GM23338 (cell line): ENCODE measurements at regions not wholly inside any gene's neighbourhood (a gene's known extent, or its start where the extent isn't known, plus 50 kb on each side); places are given as distances from the start of the nearest gene placed in this dataset.

ENCODE experiments used
- EZH2 ChIP-seq: fragments of 200-600 bp; sonication (generic); IDR thresholded peaks from one replicate; pipeline ENCODE4 v1.8.0; 2017; ENCODE audit warnings: antibody characterized with exemption, mild to moderate bottlenecking, low read depth; ENCODE audit not compliant: unreplicated experiment
- EZH2phosphoT487 ChIP-seq: fragments of 200-600 bp; sonication (generic); IDR thresholded peaks from one replicate; pipeline ENCODE4 v1.8.1; 2018; ENCODE audit warnings: antibody characterized with exemption; ENCODE audit not compliant: unreplicated experiment
- JUNB ChIP-seq: IDR thresholded peaks from one replicate; pipeline ENCODE4 v1.6.1; 2016; ENCODE audit warnings: antibody characterized with exemption; ENCODE audit not compliant: unreplicated experiment
- POLR2AphosphoS5 ChIP-seq: IDR thresholded peaks from 2 replicates; pipeline ENCODE4 v1.6.1; 2016; ENCODE audit warnings: antibody characterized with exemption, low read depth
- STAT1 ChIP-seq: IDR thresholded peaks from one replicate; pipeline ENCODE4 v1.6.1; 2016; ENCODE audit warnings: antibody characterized with exemption; ENCODE audit not compliant: unreplicated experiment
- TF ChIP-seq, protein P1 (sequence below), 2 experiments: fragments of 200-600 bp in 1 of 2; sonication (generic) in 1 of 2; conservative IDR thresholded peaks; 2 replicates each; pipeline versions ENCODE4 v1.5.1 to v1.6.1; 2016 to 2017; ENCODE audit warnings: antibody characterized with exemption in 2 of 2, low read depth in 2 of 2, mild to moderate bottlenecking in 2 of 2, moderate library complexity in 1 of 2
- TF ChIP-seq, protein P2 (sequence below): IDR thresholded peaks from one replicate; pipeline ENCODE4 v1.6.1; 2018; ENCODE audit warnings: antibody characterized with exemption; ENCODE audit not compliant: unreplicated experiment

DNA sequence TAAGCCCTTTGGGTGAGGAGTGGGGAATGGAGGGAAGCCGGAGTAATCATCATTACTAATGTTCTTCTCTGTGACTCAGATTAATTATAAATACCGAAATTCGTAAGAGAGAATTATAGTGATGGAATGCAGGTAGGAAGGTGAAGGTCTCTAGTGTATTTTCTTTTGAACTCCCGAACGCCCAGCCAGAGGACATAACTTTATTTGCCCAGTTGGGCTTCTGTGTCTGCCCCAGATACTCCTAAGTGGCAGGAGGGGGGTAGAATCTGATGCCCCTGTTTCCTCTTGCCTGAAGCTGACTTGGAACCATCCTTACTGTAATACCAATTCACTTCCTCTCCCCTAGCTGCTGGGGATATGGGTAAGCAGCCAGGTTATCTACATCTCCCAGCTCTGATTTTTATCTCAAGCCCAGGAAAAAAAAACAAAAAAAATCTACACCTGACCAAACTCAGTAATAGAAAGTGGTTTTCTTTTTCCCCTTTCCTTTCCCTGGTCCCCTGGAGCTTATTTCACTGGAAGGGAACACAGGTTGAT is 84.4 kb upstream of the CISTR start:
- TF ChIP-seq, protein P1, sequence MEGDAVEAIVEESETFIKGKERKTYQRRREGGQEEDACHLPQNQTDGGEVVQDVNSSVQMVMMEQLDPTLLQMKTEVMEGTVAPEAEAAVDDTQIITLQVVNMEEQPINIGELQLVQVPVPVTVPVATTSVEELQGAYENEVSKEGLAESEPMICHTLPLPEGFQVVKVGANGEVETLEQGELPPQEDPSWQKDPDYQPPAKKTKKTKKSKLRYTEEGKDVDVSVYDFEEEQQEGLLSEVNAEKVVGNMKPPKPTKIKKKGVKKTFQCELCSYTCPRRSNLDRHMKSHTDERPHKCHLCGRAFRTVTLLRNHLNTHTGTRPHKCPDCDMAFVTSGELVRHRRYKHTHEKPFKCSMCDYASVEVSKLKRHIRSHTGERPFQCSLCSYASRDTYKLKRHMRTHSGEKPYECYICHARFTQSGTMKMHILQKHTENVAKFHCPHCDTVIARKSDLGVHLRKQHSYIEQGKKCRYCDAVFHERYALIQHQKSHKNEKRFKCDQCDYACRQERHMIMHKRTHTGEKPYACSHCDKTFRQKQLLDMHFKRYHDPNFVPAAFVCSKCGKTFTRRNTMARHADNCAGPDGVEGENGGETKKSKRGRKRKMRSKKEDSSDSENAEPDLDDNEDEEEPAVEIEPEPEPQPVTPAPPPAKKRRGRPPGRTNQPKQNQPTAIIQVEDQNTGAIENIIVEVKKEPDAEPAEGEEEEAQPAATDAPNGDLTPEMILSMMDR (conservative IDR thresholded peaks at IDR 0.05; ENCODE audit: low read depth in 2 of 2) = no peak
- TF ChIP-seq POLR2AphosphoS5 = no peak
- TF ChIP-seq, protein P2, sequence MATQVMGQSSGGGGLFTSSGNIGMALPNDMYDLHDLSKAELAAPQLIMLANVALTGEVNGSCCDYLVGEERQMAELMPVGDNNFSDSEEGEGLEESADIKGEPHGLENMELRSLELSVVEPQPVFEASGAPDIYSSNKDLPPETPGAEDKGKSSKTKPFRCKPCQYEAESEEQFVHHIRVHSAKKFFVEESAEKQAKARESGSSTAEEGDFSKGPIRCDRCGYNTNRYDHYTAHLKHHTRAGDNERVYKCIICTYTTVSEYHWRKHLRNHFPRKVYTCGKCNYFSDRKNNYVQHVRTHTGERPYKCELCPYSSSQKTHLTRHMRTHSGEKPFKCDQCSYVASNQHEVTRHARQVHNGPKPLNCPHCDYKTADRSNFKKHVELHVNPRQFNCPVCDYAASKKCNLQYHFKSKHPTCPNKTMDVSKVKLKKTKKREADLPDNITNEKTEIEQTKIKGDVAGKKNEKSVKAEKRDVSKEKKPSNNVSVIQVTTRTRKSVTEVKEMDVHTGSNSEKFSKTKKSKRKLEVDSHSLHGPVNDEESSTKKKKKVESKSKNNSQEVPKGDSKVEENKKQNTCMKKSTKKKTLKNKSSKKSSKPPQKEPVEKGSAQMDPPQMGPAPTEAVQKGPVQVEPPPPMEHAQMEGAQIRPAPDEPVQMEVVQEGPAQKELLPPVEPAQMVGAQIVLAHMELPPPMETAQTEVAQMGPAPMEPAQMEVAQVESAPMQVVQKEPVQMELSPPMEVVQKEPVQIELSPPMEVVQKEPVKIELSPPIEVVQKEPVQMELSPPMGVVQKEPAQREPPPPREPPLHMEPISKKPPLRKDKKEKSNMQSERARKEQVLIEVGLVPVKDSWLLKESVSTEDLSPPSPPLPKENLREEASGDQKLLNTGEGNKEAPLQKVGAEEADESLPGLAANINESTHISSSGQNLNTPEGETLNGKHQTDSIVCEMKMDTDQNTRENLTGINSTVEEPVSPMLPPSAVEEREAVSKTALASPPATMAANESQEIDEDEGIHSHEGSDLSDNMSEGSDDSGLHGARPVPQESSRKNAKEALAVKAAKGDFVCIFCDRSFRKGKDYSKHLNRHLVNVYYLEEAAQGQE = no peak
- TF ChIP-seq EZH2phosphoT487 = no peak
- TF ChIP-seq STAT1 = no peak
- TF ChIP-seq JUNB = no peak
- TF ChIP-seq EZH2 = no peak
